GM12878 (cell line): ENCODE measurements at regions not wholly inside any gene's neighbourhood (a gene's known extent, or its start where the extent isn't known, plus 50 kb on each side); places are given as distances from the start of the nearest gene placed in this dataset.

ENCODE experiments used
- ATAC-seq: fragments of 200-7000 bp; cut with Tn5 transposase; 3 replicates; pipeline ENCODE4 v1.9.1; 2020; ENCODE audit warnings: mild to moderate bottlenecking, moderate library complexity
- BruUV-seq: library from RNA; stranded (reverse); fragments of 400-500 nt; replicated peaks from 2 replicates; lab custom pipeline; 2021; lab: Mats Ljungman, UMichigan
- CTCF ChIA-PET: fragments of 300-600 bp; sonication (Branson Sonifier 250); formaldehyde crosslinking; extraction: SDS; loops from one replicate; lab custom pipeline; 2021; ENCODE audit warnings: inconsistent platforms; lab: Yijun Ruan, JAX
- POLR2A ChIA-PET: fragments of 350-600 bp; formaldehyde crosslinking; extraction: SDS; loops from one replicate; lab custom pipeline; 2021; ENCODE audit warnings: inconsistent platforms; lab: Charles Lee
- RAD21 ChIA-PET: fragments of 300-600 bp; sonication (Branson Sonifier 250); formaldehyde crosslinking; loops from one replicate; lab custom pipeline; 2023; ENCODE audit warnings: antibody characterized with exemption; ENCODE audit not compliant: unreplicated experiment; lab: Charles Lee
- SMC1A ChIA-PET: fragments of 300-600 bp; sonication (Branson Sonifier 250); formaldehyde crosslinking; loops from one replicate; lab custom pipeline; 2023; ENCODE audit not compliant: unreplicated experiment, uncharacterized antibody; lab: Charles Lee
- DNase-seq: peaks from one replicate; pipeline ENCODE4 v3.0.0-alpha.2; 2011; ENCODE audit warnings: low read depth, low spot score
- FAIRE-seq: peaks from 3 replicates; lab custom pipeline; 2011; peaks lifted over from hg19 to GRCh38; lab: Jason Lieb, UNC
- H2AFZ ChIP-seq: 2 replicates; pipeline ENCODE4 v1.6.0; 2011; ENCODE audit warnings: low read depth, low read length, control low read depth; ENCODE audit not compliant: control insufficient read depth
- H3K27ac ChIP-seq: 2 replicates; pipeline ENCODE4 v1.5.1; 2011; ENCODE audit warnings: control low read depth; ENCODE audit not compliant: control insufficient read depth, insufficient read depth
- H3K27me3 ChIP-seq, 2 experiments: replicated peaks in 1 of 2; 2 replicates each; pipeline versions ENCODE4 v1.6.0 to v1.6.1; 2011; ENCODE audit warnings: low read length in 1 of 2; ENCODE audit not compliant: control insufficient read depth in 2 of 2, insufficient read depth in 2 of 2
- H3K36me3 ChIP-seq, 2 experiments: 2 replicates each; pipeline ENCODE4 v1.5.1; 2011; ENCODE audit warnings: low read length in 1 of 2; ENCODE audit not compliant: control insufficient read depth in 2 of 2, insufficient read depth in 2 of 2
- H3K4me1 ChIP-seq: 2 replicates; pipeline ENCODE4 v1.6.1; 2011; ENCODE audit warnings: mild to moderate bottlenecking, low read length, moderate library complexity, mixed read lengths; ENCODE audit not compliant: control insufficient read depth, insufficient read depth
- H3K4me2 ChIP-seq: 2 replicates; pipeline ENCODE4 v1.6.0; 2011; ENCODE audit warnings: control low read depth; ENCODE audit not compliant: control insufficient read depth, insufficient read depth
- H3K4me3 ChIP-seq: fragments of 200-600 bp; sonication (generic); 2 replicates; pipeline ENCODE4 v1.5.1; 2016
- H3K79me2 ChIP-seq: 2 replicates; pipeline ENCODE4 v1.6.0; 2011; ENCODE audit warnings: low read length; ENCODE audit not compliant: control insufficient read depth, insufficient read depth
- H3K9ac ChIP-seq: 2 replicates; pipeline ENCODE4 v1.8.0; 2011; ENCODE audit warnings: low read length, control low read depth, mixed read lengths; ENCODE audit not compliant: control insufficient read depth, insufficient read depth
- H3K9me3 ChIP-seq: replicated peaks from 3 replicates; pipeline ENCODE4 v1.5.1; 2011; ENCODE audit warnings: mild to moderate bottlenecking, low read length; ENCODE audit not compliant: control insufficient read depth, insufficient read depth
- H4K20me1 ChIP-seq: 2 replicates; pipeline ENCODE4 v1.6.0; 2011; ENCODE audit not compliant: control insufficient read depth, insufficient read depth
- ATF7 ChIP-seq: fragments of 450-650 bp; IDR thresholded peaks from 2 replicates; pipeline ENCODE4 v1.6.1; 2016; ENCODE audit warnings: low read depth, mild to moderate bottlenecking
- EGR1 ChIP-seq, 2 experiments: IDR thresholded peaks; 1 replicate in 1 of 2; 2 replicates in 1 of 2; pipeline ENCODE4 v1.6.1; 2011 to 2012; ENCODE audit warnings: low read depth in 2 of 2, low read length in 2 of 2, borderline replicate concordance in 1 of 2, mild to moderate bottlenecking in 1 of 2, moderate library complexity in 1 of 2
- FOXK2 ChIP-seq: fragments of 450-650 bp; IDR thresholded peaks from 2 replicates; pipeline ENCODE4 v1.6.1; 2017; ENCODE audit warnings: mild to moderate bottlenecking, moderate library complexity
- SREBF1 ChIP-seq: IDR thresholded peaks from 2 replicates; pipeline ENCODE4 v1.6.1; 2012; ENCODE audit warnings: mild to moderate bottlenecking, low read length
- STAT3 ChIP-seq: IDR thresholded peaks from 2 replicates; pipeline ENCODE4 v1.6.1; 2011; ENCODE audit warnings: low read depth, low read length, improper control_type of control experiment
- TBL1XR1 ChIP-seq: IDR thresholded peaks from 2 replicates; pipeline ENCODE4 v1.6.1; 2012; ENCODE audit warnings: low read depth, low read length, improper control_type of control experiment
- ZBTB4 ChIP-seq: fragments of 450-650 bp; formaldehyde crosslinking; IDR thresholded peaks from 2 replicates; pipeline ENCODE4 v1.4.0; 2022; ENCODE audit warnings: mild to moderate bottlenecking, moderate library complexity
- ZNF622 ChIP-seq: fragments of 450-650 bp; IDR thresholded peaks from 2 replicates; pipeline ENCODE4 v1.6.1; 2017; ENCODE audit warnings: mild to moderate bottlenecking, inconsistent platforms
- WGBS: methylation state at CpG from one replicate; pipeline ENCODE4 v1.1.6; 2016; ENCODE audit warnings: low lambda C conversion rate; ENCODE audit not compliant: insufficient replicate concordance, insufficient coverage; ENCODE audit errors: missing lambda C conversion rate; 5-methylcytosine and 5-hydroxymethylcytosine counted together
- in situ Hi-C: fragments of 300-500 bp; cut with MboI; formaldehyde crosslinking; loops from 9 replicates; pipeline ENCODE4 v1.14.3; 2018; ENCODE audit warnings: mixed read lengths
- intact Hi-C: fragments of 100-400 bp; cut with micrococcal nuclease; formaldehyde crosslinking; loops from one replicate; pipeline ENCODE4 v1.14.2; 2022; ENCODE audit not compliant: unreplicated experiment
- TF ChIP-seq, protein P1 (sequence below): fragments of 450-650 bp; IDR thresholded peaks from 2 replicates; pipeline ENCODE4 v1.6.1; 2017; ENCODE audit warnings: antibody characterized with exemption, mild to moderate bottlenecking, moderate library complexity
- TF ChIP-seq, protein P2 (sequence below): fragments of 450-650 bp; IDR thresholded peaks from 2 replicates; pipeline ENCODE4 v1.6.1; 2014; ENCODE audit warnings: mild to moderate bottlenecking
- TF ChIP-seq, protein P3 (sequence below): fragments of 150-350 bp; IDR thresholded peaks from 2 replicates; pipeline ENCODE4 v1.6.1; 2014; ENCODE audit warnings: mild to moderate bottlenecking, low read depth, low read length

GRCh38 chr2:138949517-138949916, 169.3 kb upstream of the NXPH2 start:
- Histone ChIP-seq H3K27me3 (no peaks in the 10 kb centered on the region), H3K27ac (no peak overlapping the region), H3K36me3 (no peaks in the 10 kb centered on the region), H2AFZ (no peak overlapping the region), H3K9me3 (no peaks in the 10 kb centered on the region), H3K4me2 (no peak overlapping the region), H4K20me1 (no peaks in the 10 kb centered on the region), H3K9ac (no peak overlapping the region), H3K4me1 (no peaks in the 10 kb centered on the region), H3K79me2 (no peaks in the 10 kb centered on the region), H3K4me3 (no peak overlapping the region)
- TF ChIP-seq, protein P1, sequence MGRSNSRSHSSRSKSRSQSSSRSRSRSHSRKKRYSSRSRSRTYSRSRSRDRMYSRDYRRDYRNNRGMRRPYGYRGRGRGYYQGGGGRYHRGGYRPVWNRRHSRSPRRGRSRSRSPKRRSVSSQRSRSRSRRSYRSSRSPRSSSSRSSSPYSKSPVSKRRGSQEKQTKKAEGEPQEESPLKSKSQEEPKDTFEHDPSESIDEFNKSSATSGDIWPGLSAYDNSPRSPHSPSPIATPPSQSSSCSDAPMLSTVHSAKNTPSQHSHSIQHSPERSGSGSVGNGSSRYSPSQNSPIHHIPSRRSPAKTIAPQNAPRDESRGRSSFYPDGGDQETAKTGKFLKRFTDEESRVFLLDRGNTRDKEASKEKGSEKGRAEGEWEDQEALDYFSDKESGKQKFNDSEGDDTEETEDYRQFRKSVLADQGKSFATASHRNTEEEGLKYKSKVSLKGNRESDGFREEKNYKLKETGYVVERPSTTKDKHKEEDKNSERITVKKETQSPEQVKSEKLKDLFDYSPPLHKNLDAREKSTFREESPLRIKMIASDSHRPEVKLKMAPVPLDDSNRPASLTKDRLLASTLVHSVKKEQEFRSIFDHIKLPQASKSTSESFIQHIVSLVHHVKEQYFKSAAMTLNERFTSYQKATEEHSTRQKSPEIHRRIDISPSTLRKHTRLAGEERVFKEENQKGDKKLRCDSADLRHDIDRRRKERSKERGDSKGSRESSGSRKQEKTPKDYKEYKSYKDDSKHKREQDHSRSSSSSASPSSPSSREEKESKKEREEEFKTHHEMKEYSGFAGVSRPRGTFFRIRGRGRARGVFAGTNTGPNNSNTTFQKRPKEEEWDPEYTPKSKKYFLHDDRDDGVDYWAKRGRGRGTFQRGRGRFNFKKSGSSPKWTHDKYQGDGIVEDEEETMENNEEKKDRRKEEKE = no peak
- TF ChIP-seq ZBTB4 (CRISPR knock-in tag) = no peak
- TF ChIP-seq, protein P2, sequence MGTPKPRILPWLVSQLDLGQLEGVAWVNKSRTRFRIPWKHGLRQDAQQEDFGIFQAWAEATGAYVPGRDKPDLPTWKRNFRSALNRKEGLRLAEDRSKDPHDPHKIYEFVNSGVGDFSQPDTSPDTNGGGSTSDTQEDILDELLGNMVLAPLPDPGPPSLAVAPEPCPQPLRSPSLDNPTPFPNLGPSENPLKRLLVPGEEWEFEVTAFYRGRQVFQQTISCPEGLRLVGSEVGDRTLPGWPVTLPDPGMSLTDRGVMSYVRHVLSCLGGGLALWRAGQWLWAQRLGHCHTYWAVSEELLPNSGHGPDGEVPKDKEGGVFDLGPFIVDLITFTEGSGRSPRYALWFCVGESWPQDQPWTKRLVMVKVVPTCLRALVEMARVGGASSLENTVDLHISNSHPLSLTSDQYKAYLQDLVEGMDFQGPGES = no peak
- TF ChIP-seq EGR1 (IDR thresholded peaks at IDR 0.05; ENCODE audit: borderline replicate concordance in 1 of 2, low read depth in 2 of 2, low read length in 2 of 2) = no peak
- TF ChIP-seq, protein P3, sequence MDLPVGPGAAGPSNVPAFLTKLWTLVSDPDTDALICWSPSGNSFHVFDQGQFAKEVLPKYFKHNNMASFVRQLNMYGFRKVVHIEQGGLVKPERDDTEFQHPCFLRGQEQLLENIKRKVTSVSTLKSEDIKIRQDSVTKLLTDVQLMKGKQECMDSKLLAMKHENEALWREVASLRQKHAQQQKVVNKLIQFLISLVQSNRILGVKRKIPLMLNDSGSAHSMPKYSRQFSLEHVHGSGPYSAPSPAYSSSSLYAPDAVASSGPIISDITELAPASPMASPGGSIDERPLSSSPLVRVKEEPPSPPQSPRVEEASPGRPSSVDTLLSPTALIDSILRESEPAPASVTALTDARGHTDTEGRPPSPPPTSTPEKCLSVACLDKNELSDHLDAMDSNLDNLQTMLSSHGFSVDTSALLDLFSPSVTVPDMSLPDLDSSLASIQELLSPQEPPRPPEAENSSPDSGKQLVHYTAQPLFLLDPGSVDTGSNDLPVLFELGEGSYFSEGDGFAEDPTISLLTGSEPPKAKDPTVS = no peak
- no peak for TF ChIP-seq ZNF622
- no peak for TF ChIP-seq SREBF1
- TF ChIP-seq TBL1XR1 = no peak
- no peak for TF ChIP-seq ATF7
- no peak for TF ChIP-seq STAT3
- TF ChIP-seq FOXK2 = no peak
- POLR2A ChIA-PET = no interaction called here
- no peak for DNase-seq
- FAIRE-seq = no peak
- BruUV-seq = no TSS peak
- 19% methylated on average over 3 of the region's 3 CpGs for WGBS
- ATAC-seq = no peak
- CTCF ChIA-PET = no interaction called here
- SMC1A ChIA-PET = interaction anchor here (1.1 to 1.5 kb wide), 2 partner anchors 14 to 17 kb away, joined by 3 read pairs; no protein-coding TSS in a partner anchor
- intact Hi-C loops = no loop called here
- RAD21 ChIA-PET = no interaction called here
- in situ Hi-C loops = no loop called here
